Lower leg skin (tissue), 3 donors: ENCODE measurements at regions not wholly inside any gene's neighbourhood (a gene's known extent, or its start where the extent isn't known, plus 50 kb on each side); places are given as distances from the start of the nearest gene placed in this dataset.

ENCODE experiments used
- CTCF ChIP-seq, 3 donors: fragments of 450-650 bp; IDR thresholded peaks; one replicate each; pipeline ENCODE4 v1.5.1; 2016; ENCODE audit warnings: antibody characterized with exemption in 3 of 3, mild to moderate bottlenecking in 3 of 3, moderate library complexity in 2 of 3
- POLR2A ChIP-seq, 2 donors: fragments of 450-650 bp; IDR thresholded peaks; one replicate each; pipeline ENCODE4 v1.6.1; 2016 to 2017; ENCODE audit warnings: antibody characterized with exemption in 2 of 2, mild to moderate bottlenecking in 1 of 2, moderate library complexity in 1 of 2

- TF ChIP-seq POLR2A (IDR thresholded peaks at IDR 0.05) (no peak), CTCF (IDR thresholded peaks at IDR 0.05) (no peak)
Measured at GRCh38 chr6:105667056-105667455, 264.2 kb upstream of the PREP start.
